ENCODE measurements at regions not wholly inside any gene's neighbourhood (a gene's known extent, or its start where the extent isn't known, plus 50 kb on each side); places are given as distances from the start of the nearest gene placed in this dataset.
"Not testable (repeated sequence)": the region's sequence is repeated elsewhere in the genome, so short reads cannot be mapped to it uniquely, and the experiment has no call there.

GRCh38 chr16:17018585-17018939, 452.2 kb downstream of the XYLT1 start:
- no peak for DNase-seq

GRCh38 chr16:17019366-17019765, 451.4 kb downstream of the XYLT1 start:
- no peak for DNase-seq

GRCh38 chr16:17023606-17024005, 447.2 kb downstream of the XYLT1 start:
- no peak for DNase-seq

- no peak for DNase-seq
These were observed 446.2 kb downstream of the XYLT1 start for GRCh38 chr16:17024514-17024913.

- no peak for DNase-seq
These were observed 444.0 kb downstream of the XYLT1 start for GRCh38 chr16:17026600-17027242.

- no peak for DNase-seq
These were observed 443.2 kb downstream of the XYLT1 start for GRCh38 chr16:17027488-17028129.

- no peak for DNase-seq
These were observed 441.0 kb downstream of the XYLT1 start for GRCh38 chr16:17029602-17030350.

GRCh38 chr16:17031484-17032268, 439.1 kb downstream of the XYLT1 start:
- DNase-seq, result no peak

GRCh38 chr16:17032332-17032731, 438.4 kb downstream of the XYLT1 start:
- no peak for DNase-seq

- DNase-seq, result no peak
These were observed 436.1 kb downstream of the XYLT1 start for GRCh38 chr16:17034477-17035252.

- no peak for DNase-seq
These were observed 433.3 kb downstream of the XYLT1 start for GRCh38 chr16:17037499-17037898.

- no peak for DNase-seq
These were observed 432.3 kb downstream of the XYLT1 start for GRCh38 chr16:17038415-17038814.

GRCh38 chr16:17049109-17049508, 421.7 kb downstream of the XYLT1 start:
- not testable (repeated sequence) for DNase-seq

GRCh38 chr16:17050468-17050867, 420.3 kb downstream of the XYLT1 start:
- DNase-seq, result no peak

All from T1000 (cell line).